Spinal cord (tissue), 9 donors: ENCODE measurements at regions not wholly inside any gene's neighbourhood (a gene's known extent, or its start where the extent isn't known, plus 50 kb on each side); places are given as distances from the start of the nearest gene placed in this dataset.

Source experiments
- DNase-seq, 6 donors: peaks; one replicate each; pipeline versions ENCODE4 v3.0.0 to v3.0.0-alpha.2; 2013 to 2015; ENCODE audit warnings: low spot score in 6 of 6, low read depth in 4 of 6
- H3K27ac ChIP-seq: one replicate; pipeline ENCODE4 v1.5.1; 2013; ENCODE audit warnings: low read depth, low read length, control low read depth
- H3K27me3 ChIP-seq: one replicate; pipeline ENCODE4 v1.6.1; 2013; ENCODE audit warnings: low read length; ENCODE audit not compliant: control insufficient read depth, insufficient read depth
- H3K36me3 ChIP-seq: one replicate; pipeline ENCODE4 v1.6.1; 2013; ENCODE audit warnings: low read length; ENCODE audit not compliant: control insufficient read depth, insufficient read depth
- H3K4me1 ChIP-seq: one replicate; pipeline ENCODE4 v1.6.1; 2013; ENCODE audit warnings: low read length; ENCODE audit not compliant: control insufficient read depth, insufficient read depth
- H3K4me3 ChIP-seq: one replicate; pipeline ENCODE4 v1.5.1; 2013; ENCODE audit warnings: low read depth, low read length, control low read depth
- H3K9me3 ChIP-seq: one replicate; pipeline ENCODE4 v1.6.1; 2013; ENCODE audit warnings: low read length; ENCODE audit not compliant: control insufficient read depth, insufficient read depth
- WGBS: methylation state at CpG from one replicate; pipeline ENCODE4 v1.1.5; 2013; ENCODE audit warnings: missing lambda C conversion rate; ENCODE audit not compliant: insufficient coverage; 5-methylcytosine and 5-hydroxymethylcytosine counted together
- donor health status: healthy.

- Histone ChIP-seq H3K4me1 (no peaks in the 10 kb centered on the region), H3K27ac (no peak overlapping the region), H3K4me3 (no peak overlapping the region), H3K9me3 (no peaks in the 10 kb centered on the region), H3K27me3 (no peaks in the 10 kb centered on the region), H3K36me3 (no peaks in the 10 kb centered on the region)
- no CpG with 5 or more reads among the region's 6 CpGs for WGBS
- no peak for DNase-seq
Measured at GRCh38 chr3:76362643-76363042, 577.3 kb upstream of the ZNF717 start.

GRCh38 chr3:76365275-76365674, 579.9 kb upstream of the ZNF717 start:
- Histone ChIP-seq H3K27ac (no peak overlapping the region), H3K36me3 (no peaks in the 10 kb centered on the region), H3K4me1 (no peaks in the 10 kb centered on the region), H3K4me3 (no peak overlapping the region), H3K9me3 (no peaks in the 10 kb centered on the region), H3K27me3 (no peaks in the 10 kb centered on the region)
- DNase-seq, result no peak
- WGBS, result no CpG with 5 or more reads among the region's 3 CpGs

- Histone ChIP-seq H3K27ac (no peak overlapping the region), H3K4me1 (no peaks in the 10 kb centered on the region), H3K36me3 (no peaks in the 10 kb centered on the region), H3K9me3 (no peaks in the 10 kb centered on the region), H3K4me3 (no peak overlapping the region), H3K27me3 (no peaks in the 10 kb centered on the region)
- peak in 1 of 6 donors; percentile 26 for DNase-seq
- WGBS, result 90% methylated on average over 2 of the region's 2 CpGs
Measured at GRCh38 chr3:76367281-76367680, 581.9 kb upstream of the ZNF717 start.

GRCh38 chr3:76369170-76369569, 583.8 kb upstream of the ZNF717 start:
- no peaks in the 10 kb centered on the region for H3K9me3 ChIP-seq
- H3K4me1 ChIP-seq, result no peaks in the 10 kb centered on the region
- no peak overlapping the region for H3K27ac ChIP-seq
- no peaks in the 10 kb centered on the region for H3K27me3 ChIP-seq
- WGBS, result 100% methylated on average over 1 of the region's 5 CpGs
- H3K36me3 ChIP-seq, result no peaks in the 10 kb centered on the region
- H3K4me3 ChIP-seq, result no peak overlapping the region
- DNase-seq, result no peak

- Histone ChIP-seq H3K4me3 (no peak overlapping the region), H3K27ac (no peak overlapping the region), H3K27me3 (no peaks in the 10 kb centered on the region), H3K4me1 (no peaks in the 10 kb centered on the region), H3K36me3 (no peaks in the 10 kb centered on the region), H3K9me3 (no peaks in the 10 kb centered on the region)
- WGBS, result 100% methylated on average over 1 of the region's 4 CpGs
- DNase-seq, result no peak
Measured at GRCh38 chr3:76370749-76371520, 585.6 kb upstream of the ZNF717 start.

GRCh38 chr3:76372497-76372896, 587.1 kb upstream of the ZNF717 start:
- no peak for DNase-seq
- Histone ChIP-seq H3K36me3 (no peaks in the 10 kb centered on the region), H3K4me3 (no peak overlapping the region), H3K9me3 (no peaks in the 10 kb centered on the region), H3K27ac (no peak overlapping the region), H3K4me1 (no peaks in the 10 kb centered on the region), H3K27me3 (no peaks in the 10 kb centered on the region)
- no CpG with 5 or more reads among the region's 2 CpGs for WGBS

- Histone ChIP-seq H3K27ac (no peak overlapping the region), H3K4me3 (no peak overlapping the region), H3K36me3 (no peaks in the 10 kb centered on the region), H3K4me1 (no peaks in the 10 kb centered on the region), H3K9me3 (no peaks in the 10 kb centered on the region), H3K27me3 (no peaks in the 10 kb centered on the region)
- whole genome bisulfite sequencing, result 100% methylated on average over 1 of the region's 1 CpG
- DNase-seq, result no peak
Measured at GRCh38 chr3:76377074-76377473, 591.7 kb upstream of the ZNF717 start.

GRCh38 chr3:76378789-76379188, 593.4 kb upstream of the ZNF717 start:
- Histone ChIP-seq H3K9me3 (no peaks in the 10 kb centered on the region), H3K4me1 (no peaks in the 10 kb centered on the region), H3K27me3 (no peaks in the 10 kb centered on the region), H3K36me3 (no peaks in the 10 kb centered on the region), H3K4me3 (no peak overlapping the region), H3K27ac (no peak overlapping the region)
- DNase-seq, result peak in 1 of 6 donors; percentile 32
- 97% methylated on average over 3 of the region's 4 CpGs for WGBS

GRCh38 chr3:76383781-76384180, 598.4 kb upstream of the ZNF717 start:
- Histone ChIP-seq H3K4me3 (no peak overlapping the region), H3K4me1 (no peaks in the 10 kb centered on the region), H3K9me3 (no peaks in the 10 kb centered on the region), H3K36me3 (no peaks in the 10 kb centered on the region), H3K27me3 (no peaks in the 10 kb centered on the region), H3K27ac (no peak overlapping the region)
- 79% methylated on average over 3 of the region's 6 CpGs for WGBS
- DNase-seq, result peak in 3 of 6 donors; percentile 4 to 49 (median 41)

GRCh38 chr3:76387000-76387399, 601.7 kb upstream of the ZNF717 start:
- no peak for DNase-seq
- WGBS, result no CpG with 5 or more reads among the region's 2 CpGs
- Histone ChIP-seq H3K9me3 (no peaks in the 10 kb centered on the region), H3K27me3 (no peaks in the 10 kb centered on the region), H3K4me3 (no peak overlapping the region), H3K27ac (no peak overlapping the region), H3K4me1 (no peaks in the 10 kb centered on the region), H3K36me3 (no peaks in the 10 kb centered on the region)
